HEK293 (cell line): ENCODE measurements at regions not wholly inside any gene's neighbourhood (a gene's known extent, or its start where the extent isn't known, plus 50 kb on each side); places are given as distances from the start of the nearest gene placed in this dataset.
A peak's percentile ranks its signal among the peaks of the same experiment; 100 is the strongest.

Source experiments
- CTCF ChIA-PET: fragments of 350-600 bp; formaldehyde crosslinking; extraction: SDS; loops from one replicate; lab custom pipeline; 2021; ENCODE audit warnings: antibody characterized with exemption; lab: Yijun Ruan, JAX
- POLR2A ChIA-PET: fragments of 300-600 bp; formaldehyde crosslinking; extraction: SDS; loops from one replicate; lab custom pipeline; 2020; ENCODE audit warnings: antibody characterized with exemption, inconsistent platforms; lab: Yijun Ruan, JAX
- H3K27ac ChIP-seq: fragments of 200-500 bp; sonication (Bioruptor generic); 2 replicates; pipeline ENCODE4 v1.5.1; 2014; ENCODE audit warnings: low read depth, low read length, control low read depth, inconsistent platforms; ENCODE audit errors: extremely low read depth
- H3K36me3 ChIP-seq, 2 experiments: fragments of 200-500 bp in 1 of 2; sonication (Bioruptor generic) in 1 of 2; 1 replicate in 1 of 2; 2 replicates in 1 of 2; pipeline ENCODE4 v1.5.1; 2014 to 2017; ENCODE audit warnings: inconsistent platforms in 2 of 2, low read length in 2 of 2; ENCODE audit not compliant: control insufficient read depth in 2 of 2, insufficient read depth in 1 of 2
- H3K4me1 ChIP-seq: fragments of 200-500 bp; sonication (Bioruptor generic); 2 replicates; pipeline ENCODE4 v1.5.1; 2014; ENCODE audit warnings: mild to moderate bottlenecking, low read length, inconsistent platforms; ENCODE audit not compliant: control insufficient read depth, insufficient read depth
- H3K4me3 ChIP-seq: 2 replicates; pipeline ENCODE4 v1.5.1; 2011; ENCODE audit warnings: low read depth, mild to moderate bottlenecking, control low read depth, low read length, moderate library complexity
- H3K9me3 ChIP-seq: fragments of 200-500 bp; sonication (Bioruptor generic); 2 replicates; pipeline ENCODE4 v1.5.1; 2014; ENCODE audit warnings: low read depth, low read length, inconsistent platforms; ENCODE audit not compliant: control insufficient read depth, insufficient read depth
- GLIS2 ChIP-seq: fragments of 450-650 bp; formaldehyde crosslinking; IDR thresholded peaks from 2 replicates; pipeline ENCODE4 v1.5.1; 2016; ENCODE audit warnings: missing biosample characterization, missing genetic modification characterization
- MEIS1 ChIP-seq: sonication (generic); formaldehyde crosslinking; IDR thresholded peaks from 2 replicates; pipeline ENCODE4 v1.8.1; 2022; ENCODE audit warnings: missing genetic modification reagents, mild to moderate bottlenecking, borderline replicate concordance
- SCRT1 ChIP-seq: fragments of 450-650 bp; formaldehyde crosslinking; IDR thresholded peaks from 2 replicates; pipeline ENCODE4 v1.5.1; 2016; ENCODE audit warnings: missing biosample characterization, missing genetic modification characterization, borderline replicate concordance
- SETDB1 ChIP-seq: IDR thresholded peaks from one replicate; pipeline ENCODE4 v1.6.1; 2017; ENCODE audit warnings: mild to moderate bottlenecking, low read length, moderate library complexity, mixed read lengths; ENCODE audit not compliant: insufficient read length
- SP7 ChIP-seq: fragments of 450-650 bp; formaldehyde crosslinking; IDR thresholded peaks from 2 replicates; pipeline ENCODE4 v1.5.1; 2016; ENCODE audit warnings: missing biosample characterization, missing genetic modification characterization
- TRIM28 ChIP-seq: IDR thresholded peaks from 2 replicates; pipeline ENCODE4 v1.6.1; 2011; ENCODE audit warnings: low read length, control low read depth, borderline replicate concordance
- ZBTB7A ChIP-seq: fragments of 450-650 bp; formaldehyde crosslinking; IDR thresholded peaks from 2 replicates; pipeline ENCODE4 v1.5.1; 2016; ENCODE audit warnings: low read depth, missing biosample characterization, missing genetic modification characterization
- ZNF140 ChIP-seq: fragments of 450-650 bp; formaldehyde crosslinking; IDR thresholded peaks from 2 replicates; pipeline ENCODE4 v1.5.1; 2016; ENCODE audit warnings: missing biosample characterization, missing genetic modification characterization
- ZNF175 ChIP-seq: fragments of 450-650 bp; formaldehyde crosslinking; IDR thresholded peaks from 2 replicates; pipeline ENCODE4 v1.5.1; 2016; ENCODE audit warnings: missing biosample characterization, missing genetic modification characterization
- ZNF184 ChIP-seq: fragments of 450-650 bp; IDR thresholded peaks from 2 replicates; pipeline ENCODE4 v1.5.1; 2018; ENCODE audit warnings: missing biosample characterization, mild to moderate bottlenecking, missing genetic modification characterization
- ZNF223 ChIP-seq: fragments of 450-650 bp; formaldehyde crosslinking; IDR thresholded peaks from 2 replicates; pipeline ENCODE4 v1.5.1; 2016; ENCODE audit warnings: missing biosample characterization, missing genetic modification characterization
- ZNF248 ChIP-seq: fragments of 450-650 bp; formaldehyde crosslinking; IDR thresholded peaks from 2 replicates; pipeline ENCODE4 v1.5.1; 2017; ENCODE audit warnings: missing biosample characterization, missing genetic modification characterization
- ZNF280D ChIP-seq: fragments of 450-650 bp; formaldehyde crosslinking; IDR thresholded peaks from 2 replicates; pipeline ENCODE4 v1.5.1; 2016; ENCODE audit warnings: missing biosample characterization, missing genetic modification characterization
- ZNF335 ChIP-seq: fragments of 450-650 bp; formaldehyde crosslinking; conservative IDR thresholded peaks from 2 replicates; pipeline ENCODE4 v1.5.1; 2016; ENCODE audit warnings: missing biosample characterization, missing genetic modification characterization
- ZNF341 ChIP-seq: fragments of 450-650 bp; formaldehyde crosslinking; IDR thresholded peaks from 2 replicates; pipeline ENCODE4; 2016; ENCODE audit warnings: low read depth, missing biosample characterization, missing genetic modification characterization
- ZNF354C ChIP-seq: fragments of 450-650 bp; formaldehyde crosslinking; IDR thresholded peaks from 2 replicates; pipeline ENCODE4 v1.5.1; 2016; ENCODE audit warnings: missing biosample characterization, missing genetic modification characterization, low read depth, borderline replicate concordance
- ZNF426 ChIP-seq: fragments of 450-650 bp; formaldehyde crosslinking; IDR thresholded peaks from 2 replicates; pipeline ENCODE4 v1.5.1; 2017; ENCODE audit warnings: missing biosample characterization, missing genetic modification characterization, mild to moderate bottlenecking, inconsistent platforms, moderate library complexity
- ZNF433 ChIP-seq: fragments of 450-650 bp; formaldehyde crosslinking; IDR thresholded peaks from 2 replicates; pipeline ENCODE4 v1.5.1; 2016; ENCODE audit warnings: missing biosample characterization, missing genetic modification characterization, low read depth
- ZNF510 ChIP-seq: fragments of 450-650 bp; formaldehyde crosslinking; IDR thresholded peaks from 2 replicates; pipeline ENCODE4 v1.5.1; 2018; ENCODE audit warnings: mild to moderate bottlenecking, missing genetic modification characterization, missing biosample characterization; ENCODE audit not compliant: insufficient replicate concordance
- ZNF626 ChIP-seq: fragments of 450-650 bp; sonication (Bioruptor Pico); formaldehyde crosslinking; IDR thresholded peaks from 2 replicates; pipeline ENCODE4 v1.5.1; 2018; ENCODE audit warnings: missing biosample characterization, missing genetic modification characterization, inconsistent platforms
- ZNF677 ChIP-seq: fragments of 450-650 bp; IDR thresholded peaks from 2 replicates; pipeline ENCODE4 v1.5.0; 2018; ENCODE audit warnings: missing biosample characterization, mild to moderate bottlenecking, missing genetic modification characterization, moderate library complexity
- ZNF76 ChIP-seq: fragments of 450-650 bp; formaldehyde crosslinking; IDR thresholded peaks from 2 replicates; pipeline ENCODE4; 2016; ENCODE audit warnings: low read depth, missing biosample characterization, missing genetic modification characterization, borderline replicate concordance
- ZNF768 ChIP-seq: fragments of 450-650 bp; formaldehyde crosslinking; IDR thresholded peaks from 2 replicates; pipeline ENCODE4 v1.5.1; 2018; ENCODE audit warnings: missing biosample characterization, mild to moderate bottlenecking, missing genetic modification characterization
- ZNF791 ChIP-seq: fragments of 450-650 bp; formaldehyde crosslinking; IDR thresholded peaks from 2 replicates; pipeline ENCODE4 v1.5.1; 2016; ENCODE audit warnings: missing biosample characterization, missing genetic modification characterization
- ZNF843 ChIP-seq: fragments of 450-650 bp; formaldehyde crosslinking; IDR thresholded peaks from 2 replicates; pipeline ENCODE4 v1.5.1; 2016; ENCODE audit warnings: missing biosample characterization, missing genetic modification characterization
- ZSCAN4 ChIP-seq: fragments of 450-650 bp; formaldehyde crosslinking; IDR thresholded peaks from 2 replicates; pipeline ENCODE4 v1.5.1; 2017; ENCODE audit warnings: missing biosample characterization, missing genetic modification characterization

- Histone ChIP-seq H3K27ac (no peak overlapping the region), H3K4me3 (no peak overlapping the region), H3K4me1 (no peaks in the 10 kb centered on the region), H3K9me3 (no peaks in the 10 kb centered on the region), H3K36me3 (no peaks in the 10 kb centered on the region)
- ChIA-PET CTCF (no interaction called here), POLR2A (no interaction called here)
- TF ChIP-seq ZNF843 (tag by site-specific recombination) = no peak
- TF ChIP-seq ZNF426 = no peak
- no peak for TF ChIP-seq ZNF677
- no peak for TF ChIP-seq ZNF223 (tag by site-specific recombination)
- TF ChIP-seq GLIS2 (tag by site-specific recombination) = no peak
- no peak for TF ChIP-seq ZSCAN4 (tag by site-specific recombination)
- TF ChIP-seq ZNF76 = no peak
Measured at GRCh38 chr14:101207897-101208296, 304.4 kb upstream of the RTL1 start.

GRCh38 chr14:101209594-101209993, 306.1 kb upstream of the RTL1 start:
- no peak for TF ChIP-seq MEIS1 (CRISPR knock-in tag)
- peak; percentile 100 for TF ChIP-seq ZNF791 (tag by site-specific recombination)
- no peak for TF ChIP-seq ZNF175
- no peak for TF ChIP-seq ZNF768
- TF ChIP-seq SETDB1 = peak; percentile 99
- TF ChIP-seq SP7 = no peak
- no peak for TF ChIP-seq ZBTB7A (tag by site-specific recombination)
- no peak for TF ChIP-seq ZNF354C (tag by site-specific recombination)
- no peak for TF ChIP-seq ZNF335 (tag by site-specific recombination)
- no peak for TF ChIP-seq ZNF433 (tag by site-specific recombination)
- peak; percentile 45 for TF ChIP-seq ZNF510
- TF ChIP-seq TRIM28 = peak; percentile 100
- TF ChIP-seq ZNF341 = no peak
- TF ChIP-seq ZNF140 (tag by site-specific recombination) = no peak
- peak; percentile 88; the same call in 1 of the 2 replicates for TF ChIP-seq ZNF626 (tag by site-specific recombination)
- peak; percentile 91 for TF ChIP-seq ZNF280D (tag by site-specific recombination)
- TF ChIP-seq ZNF184 (tag by site-specific recombination) = 0 out of 2 replicates have a peak, but pooled peaks have one; percentile 34
- no peak for TF ChIP-seq SCRT1 (tag by site-specific recombination)
- no peak for TF ChIP-seq ZNF248 (tag by site-specific recombination)
- TF ChIP-seq, all 188 proteins: peak for 7
- no peak overlapping the region for H3K27ac ChIP-seq
- no peaks in the 10 kb centered on the region for H3K4me1 ChIP-seq
- H3K4me3 ChIP-seq = no peak overlapping the region
- H3K36me3 ChIP-seq = no peaks in the 10 kb centered on the region
- no peaks in the 10 kb centered on the region for H3K9me3 ChIP-seq
- POLR2A ChIA-PET = no interaction called here
- CTCF ChIA-PET = interaction anchor here (0.8 kb wide), 1 partner anchor 17 kb away, joined by 3 read pairs; no protein-coding TSS in a partner anchor
